Fibroblast of pulmonary artery (primary cell): ENCODE measurements at regions not wholly inside any gene's neighbourhood (a gene's known extent, or its start where the extent isn't known, plus 50 kb on each side); places are given as distances from the start of the nearest gene placed in this dataset.
"Not testable (repeated sequence)": the region's sequence is repeated elsewhere in the genome, so short reads cannot be mapped to it uniquely, and the experiment has no call there.

Source experiments
- DNase-seq: peaks from one replicate; pipeline ENCODE4 v3.0.0-alpha.2; 2010; ENCODE audit warnings: low read depth
- H3K4me3 ChIP-seq: replicated peaks from 2 replicates; pipeline ENCODE4 v1.5.1; 2011; ENCODE audit warnings: low read depth, mild to moderate bottlenecking, control low read depth, low read length, moderate library complexity
- CTCF ChIP-seq: IDR thresholded peaks from 2 replicates; pipeline ENCODE4 v1.5.1; 2011; ENCODE audit warnings: mild to moderate bottlenecking, control low read depth, low read length, inconsistent platforms; ENCODE audit errors: missing control alignments

GRCh38 chr16:59336136-59336695 is 602.1 kb upstream of the GOT2 start:
- no peak for TF ChIP-seq CTCF
- H3K4me3 ChIP-seq: no peak overlapping the region
- no peak for DNase-seq

- not testable (repeated sequence) for H3K4me3 ChIP-seq, DNase-seq
These were observed 597.6 kb upstream of the GOT2 start for GRCh38 chr16:59331708-59332107.

- DNase-seq: no peak
- no peak overlapping the region for H3K4me3 ChIP-seq
These were observed 596.0 kb upstream of the GOT2 start for GRCh38 chr16:59330019-59330670.

GRCh38 chr16:59328961-59329360 is 594.8 kb upstream of the GOT2 start:
- TF ChIP-seq CTCF: no peak
- no peak overlapping the region for H3K4me3 ChIP-seq
- no peak for DNase-seq

More at GRCh38 chr16:59330019-59330670, 596.0 kb upstream of the GOT2 start:
- no peak for TF ChIP-seq CTCF

- H3K4me3 ChIP-seq: no peak overlapping the region
These were observed 593.8 kb upstream of the GOT2 start for GRCh38 chr16:59327894-59328293.

GRCh38 chr16:59326955-59327354 is 592.8 kb upstream of the GOT2 start:
- no peak overlapping the region for H3K4me3 ChIP-seq
- no peak for DNase-seq
- TF ChIP-seq CTCF: no peak

More at GRCh38 chr16:59327894-59328293, 593.8 kb upstream of the GOT2 start:
- TF ChIP-seq CTCF: no peak
- DNase-seq: no peak

GRCh38 chr16:59324462-59324861 is 590.3 kb upstream of the GOT2 start:
- no peak for DNase-seq
- no peak for TF ChIP-seq CTCF
- H3K4me3 ChIP-seq: no peak overlapping the region
